GM12878 (cell line): ENCODE measurements at regions not wholly inside any gene's neighbourhood (a gene's known extent, or its start where the extent isn't known, plus 50 kb on each side); places are given as distances from the start of the nearest gene placed in this dataset.

ENCODE experiments used
- ATAC-seq: fragments of 200-7000 bp; cut with Tn5 transposase; 3 replicates; pipeline ENCODE4 v1.9.1; 2020; ENCODE audit warnings: mild to moderate bottlenecking, moderate library complexity
- BruUV-seq: library from RNA; stranded (reverse); fragments of 400-500 nt; replicated peaks from 2 replicates; lab custom pipeline; 2021; lab: Mats Ljungman, UMichigan
- CTCF ChIA-PET: fragments of 300-600 bp; sonication (Branson Sonifier 250); formaldehyde crosslinking; extraction: SDS; loops from one replicate; lab custom pipeline; 2021; ENCODE audit warnings: inconsistent platforms; lab: Yijun Ruan, JAX
- POLR2A ChIA-PET: fragments of 350-600 bp; formaldehyde crosslinking; extraction: SDS; loops from one replicate; lab custom pipeline; 2021; ENCODE audit warnings: inconsistent platforms; lab: Charles Lee
- RAD21 ChIA-PET: fragments of 300-600 bp; sonication (Branson Sonifier 250); formaldehyde crosslinking; loops from one replicate; lab custom pipeline; 2023; ENCODE audit warnings: antibody characterized with exemption; ENCODE audit not compliant: unreplicated experiment; lab: Charles Lee
- SMC1A ChIA-PET: fragments of 300-600 bp; sonication (Branson Sonifier 250); formaldehyde crosslinking; loops from one replicate; lab custom pipeline; 2023; ENCODE audit not compliant: unreplicated experiment, uncharacterized antibody; lab: Charles Lee
- DNase-seq: peaks from one replicate; pipeline ENCODE4 v3.0.0-alpha.2; 2011; ENCODE audit warnings: low read depth, low spot score
- FAIRE-seq: peaks from 3 replicates; lab custom pipeline; 2011; peaks lifted over from hg19 to GRCh38; lab: Jason Lieb, UNC
- H2AFZ ChIP-seq: 2 replicates; pipeline ENCODE4 v1.6.0; 2011; ENCODE audit warnings: low read depth, low read length, control low read depth; ENCODE audit not compliant: control insufficient read depth
- H3K27ac ChIP-seq: 2 replicates; pipeline ENCODE4 v1.5.1; 2011; ENCODE audit warnings: control low read depth; ENCODE audit not compliant: control insufficient read depth, insufficient read depth
- H3K27me3 ChIP-seq, 2 experiments: replicated peaks in 1 of 2; 2 replicates each; pipeline versions ENCODE4 v1.6.0 to v1.6.1; 2011; ENCODE audit warnings: low read length in 1 of 2; ENCODE audit not compliant: control insufficient read depth in 2 of 2, insufficient read depth in 2 of 2
- H3K36me3 ChIP-seq, 2 experiments: 2 replicates each; pipeline ENCODE4 v1.5.1; 2011; ENCODE audit warnings: low read length in 1 of 2; ENCODE audit not compliant: control insufficient read depth in 2 of 2, insufficient read depth in 2 of 2
- H3K4me1 ChIP-seq: 2 replicates; pipeline ENCODE4 v1.6.1; 2011; ENCODE audit warnings: mild to moderate bottlenecking, low read length, moderate library complexity, mixed read lengths; ENCODE audit not compliant: control insufficient read depth, insufficient read depth
- H3K4me2 ChIP-seq: 2 replicates; pipeline ENCODE4 v1.6.0; 2011; ENCODE audit warnings: control low read depth; ENCODE audit not compliant: control insufficient read depth, insufficient read depth
- H3K4me3 ChIP-seq: fragments of 200-600 bp; sonication (generic); 2 replicates; pipeline ENCODE4 v1.5.1; 2016
- H3K79me2 ChIP-seq: 2 replicates; pipeline ENCODE4 v1.6.0; 2011; ENCODE audit warnings: low read length; ENCODE audit not compliant: control insufficient read depth, insufficient read depth
- H3K9ac ChIP-seq: 2 replicates; pipeline ENCODE4 v1.8.0; 2011; ENCODE audit warnings: low read length, control low read depth, mixed read lengths; ENCODE audit not compliant: control insufficient read depth, insufficient read depth
- H3K9me3 ChIP-seq: replicated peaks from 3 replicates; pipeline ENCODE4 v1.5.1; 2011; ENCODE audit warnings: mild to moderate bottlenecking, low read length; ENCODE audit not compliant: control insufficient read depth, insufficient read depth
- H4K20me1 ChIP-seq: 2 replicates; pipeline ENCODE4 v1.6.0; 2011; ENCODE audit not compliant: control insufficient read depth, insufficient read depth
- BHLHE40 ChIP-seq, 2 experiments: fragments of 450-650 bp in 1 of 2; IDR thresholded peaks; 2 replicates each; pipeline ENCODE4 v1.6.1; 2011 to 2017; ENCODE audit warnings: low read depth in 2 of 2, borderline replicate concordance in 1 of 2, improper control_type of control experiment in 1 of 2, low read length in 1 of 2, mild to moderate bottlenecking in 1 of 2
- ELK1 ChIP-seq: IDR thresholded peaks from 2 replicates; pipeline ENCODE4 v1.6.1; 2012; ENCODE audit warnings: low read depth, low read length, improper control_type of control experiment
- ESRRA ChIP-seq: IDR thresholded peaks from 2 replicates; pipeline ENCODE4 v1.6.1; 2012; ENCODE audit warnings: mild to moderate bottlenecking, low read length, improper control_type of control experiment
- ETV6 ChIP-seq, 2 experiments: fragments of 450-650 bp in 1 of 2; IDR thresholded peaks in 1 of 2; conservative IDR thresholded peaks in 1 of 2; 2 replicates each; pipeline ENCODE4 v1.6.1; 2014; ENCODE audit warnings: antibody characterized with exemption in 1 of 2, borderline replicate concordance in 1 of 2, low read depth in 1 of 2, mild to moderate bottlenecking in 1 of 2, moderate library complexity in 1 of 2
- NRF1 ChIP-seq: conservative IDR thresholded peaks from 2 replicates; pipeline ENCODE4 v1.6.1; 2011; ENCODE audit warnings: mild to moderate bottlenecking, low read depth, low read length, improper control_type of control experiment
- SIN3A ChIP-seq: IDR thresholded peaks from 2 replicates; pipeline ENCODE4 v1.6.1; 2012; ENCODE audit warnings: low read depth, low read length, improper control_type of control experiment
- SP1 ChIP-seq: IDR thresholded peaks from one replicate; pipeline ENCODE4 v1.6.1; 2011; ENCODE audit warnings: low read depth, low read length
- SREBF2 ChIP-seq: IDR thresholded peaks from 2 replicates; pipeline ENCODE4 v1.6.1; 2012; ENCODE audit warnings: mild to moderate bottlenecking, low read length
- SUPT20H ChIP-seq: IDR thresholded peaks from 2 replicates; pipeline ENCODE4 v1.6.1; 2011; ENCODE audit warnings: low read depth, mild to moderate bottlenecking, low read length, moderate library complexity, borderline replicate concordance; ENCODE audit not compliant: control insufficient read depth
- ZSCAN29 ChIP-seq: fragments of 450-650 bp; IDR thresholded peaks from 2 replicates; pipeline ENCODE4 v1.6.1; 2017; ENCODE audit warnings: mild to moderate bottlenecking, moderate library complexity
- ZZZ3 ChIP-seq: IDR thresholded peaks from 2 replicates; pipeline ENCODE4 v1.6.1; 2011; ENCODE audit warnings: low read depth; ENCODE audit not compliant: control insufficient read depth, insufficient read length
- WGBS: methylation state at CpG from one replicate; pipeline ENCODE4 v1.1.6; 2016; ENCODE audit warnings: low lambda C conversion rate; ENCODE audit not compliant: insufficient replicate concordance, insufficient coverage; ENCODE audit errors: missing lambda C conversion rate; 5-methylcytosine and 5-hydroxymethylcytosine counted together
- in situ Hi-C: fragments of 300-500 bp; cut with MboI; formaldehyde crosslinking; loops from 9 replicates; pipeline ENCODE4 v1.14.3; 2018; ENCODE audit warnings: mixed read lengths
- intact Hi-C: fragments of 100-400 bp; cut with micrococcal nuclease; formaldehyde crosslinking; loops from one replicate; pipeline ENCODE4 v1.14.2; 2022; ENCODE audit not compliant: unreplicated experiment
- TF ChIP-seq, protein P1 (sequence below): fragments of 450-650 bp; IDR thresholded peaks from 2 replicates; pipeline ENCODE4 v1.6.1; 2017; ENCODE audit warnings: borderline replicate concordance

- no peak overlapping the region for H3K9ac ChIP-seq
- intact Hi-C loops: no loop called here
- ATAC-seq (peak; percentile 50), FAIRE-seq (no peak), DNase-seq (no peak)
- H3K27me3 ChIP-seq: no peaks in the 10 kb centered on the region; a peak in 1 of 4 replicates
- in situ Hi-C loops: no loop called here
- RAD21 ChIA-PET: no interaction called here
- no peaks in the 10 kb centered on the region for H3K4me1 ChIP-seq
- no peak overlapping the region for H2AFZ ChIP-seq
- SMC1A ChIA-PET: interaction anchor here (1.0 to 1.8 kb wide), 5 partner anchors 9 to 86 kb away, joined by 3 to 5 read pairs (median 3); no protein-coding TSS in a partner anchor
- H4K20me1 ChIP-seq: no peaks in the 10 kb centered on the region
- TF ChIP-seq BHLHE40 (IDR thresholded peaks at IDR 0.05; ENCODE audit: borderline replicate concordance in 1 of 2, low read depth in 2 of 2, low read length in 1 of 2) (no peak), ZSCAN29 (no peak), ETV6 (conservative IDR thresholded peaks at IDR 0.05 in 1 of 2, IDR thresholded peaks at IDR 0.05 in 1 of 2; ENCODE audit: borderline replicate concordance in 1 of 2, low read depth in 1 of 2) (no peak), SIN3A (no peak), SUPT20H (no peak), ESRRA (no peak), NRF1 (no peak), SP1 (no peak), ELK1 (no peak), ZZZ3 (no peak), SREBF2 (no peak)
- TF ChIP-seq, protein P1, sequence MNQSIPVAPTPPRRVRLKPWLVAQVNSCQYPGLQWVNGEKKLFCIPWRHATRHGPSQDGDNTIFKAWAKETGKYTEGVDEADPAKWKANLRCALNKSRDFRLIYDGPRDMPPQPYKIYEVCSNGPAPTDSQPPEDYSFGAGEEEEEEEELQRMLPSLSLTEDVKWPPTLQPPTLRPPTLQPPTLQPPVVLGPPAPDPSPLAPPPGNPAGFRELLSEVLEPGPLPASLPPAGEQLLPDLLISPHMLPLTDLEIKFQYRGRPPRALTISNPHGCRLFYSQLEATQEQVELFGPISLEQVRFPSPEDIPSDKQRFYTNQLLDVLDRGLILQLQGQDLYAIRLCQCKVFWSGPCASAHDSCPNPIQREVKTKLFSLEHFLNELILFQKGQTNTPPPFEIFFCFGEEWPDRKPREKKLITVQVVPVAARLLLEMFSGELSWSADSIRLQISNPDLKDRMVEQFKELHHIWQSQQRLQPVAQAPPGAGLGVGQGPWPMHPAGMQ: no peak
- H3K4me3 ChIP-seq: no peak overlapping the region
- no peaks in the 10 kb centered on the region for H3K36me3 ChIP-seq
- CTCF ChIA-PET: no interaction called here
- H3K27ac ChIP-seq: no peak overlapping the region
- H3K9me3 ChIP-seq: no peaks in the 10 kb centered on the region
- WGBS: 51% methylated on average over 18 of the region's 18 CpGs
- no peaks in the 10 kb centered on the region for H3K79me2 ChIP-seq
- no peak overlapping the region for H3K4me2 ChIP-seq
- POLR2A ChIA-PET: no interaction called here
- BruUV-seq: no TSS peak
These were observed 87.0 kb upstream of the ID2 start for GRCh38 chr2:8594731-8595427.
